HG03342 (cell line): ENCODE measurements at regions not wholly inside any gene's neighbourhood (a gene's known extent, or its start where the extent isn't known, plus 50 kb on each side); places are given as distances from the start of the nearest gene placed in this dataset.
"Not testable (repeated sequence)": the region's sequence is repeated elsewhere in the genome, so short reads cannot be mapped to it uniquely, and the experiment has no call there.

Experiments used
- ATAC-seq: cut with Tn5 transposase; IDR thresholded peaks from one replicate; pipeline ENCODE4 v1.9.1; 2021; ENCODE audit warnings: mild to moderate bottlenecking, moderate library complexity; ENCODE audit not compliant: unreplicated experiment

DNA sequence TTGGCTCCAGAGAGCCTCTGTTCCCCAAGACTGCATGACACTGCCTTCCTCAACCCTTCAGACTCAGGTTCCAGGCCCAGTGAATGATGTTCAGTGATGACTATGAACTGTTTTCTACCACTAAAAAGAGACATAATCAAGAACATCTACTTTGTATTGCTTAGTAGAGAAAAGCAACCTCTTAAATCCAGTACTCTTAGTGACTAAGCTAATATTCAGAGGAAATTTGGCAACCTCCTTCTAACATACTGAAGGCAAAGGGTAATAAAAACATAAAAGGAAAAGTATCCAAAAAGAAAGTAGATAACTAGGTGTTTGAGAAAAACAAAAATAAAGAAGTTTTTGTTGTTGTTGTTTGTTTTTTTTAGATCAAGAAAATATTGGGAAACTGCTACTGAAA, 153.3 kb upstream of the RUNX1 start:
- ATAC-seq: no peak

DNA sequence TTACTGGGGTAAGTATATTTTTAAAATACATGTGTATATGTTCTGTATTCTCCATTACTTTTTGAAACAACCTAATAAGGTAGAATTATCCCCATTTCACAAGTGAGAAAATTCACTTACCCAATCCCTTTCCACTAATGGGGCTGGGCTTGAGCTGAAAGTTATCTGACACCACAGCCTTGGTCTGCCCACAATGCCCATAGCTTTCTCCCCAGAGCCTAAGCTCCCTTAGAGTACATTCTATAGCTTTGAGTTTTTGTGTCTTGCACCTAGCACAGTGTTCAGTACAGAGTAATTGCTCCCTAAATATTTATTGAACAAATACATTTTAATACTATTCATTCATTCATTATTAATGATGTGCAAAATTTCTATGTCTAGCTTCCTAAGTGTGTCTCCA, 152.7 kb upstream of the RUNX1 start:
- ATAC-seq: no peak

DNA sequence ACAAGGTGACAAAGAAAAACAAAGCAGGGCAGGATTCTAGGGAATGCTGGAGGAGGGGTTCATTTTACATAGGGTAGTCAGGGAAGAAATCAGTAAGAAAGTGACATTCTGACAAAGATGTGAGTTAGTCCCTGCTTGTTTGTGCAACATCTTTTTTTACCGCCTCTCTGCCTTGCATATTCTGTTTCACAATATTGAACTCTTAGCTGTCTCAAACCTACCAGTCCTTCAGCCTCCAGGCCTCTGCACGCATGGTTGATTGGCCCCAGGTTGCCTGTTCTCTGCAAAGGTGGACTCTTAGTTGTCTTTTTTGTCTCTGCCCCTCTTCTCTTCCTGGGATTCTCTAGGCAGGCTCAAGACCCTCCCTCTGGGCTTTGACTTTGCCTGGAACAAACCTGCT, 152.2 kb upstream of the RUNX1 start:
- no peak for ATAC-seq

DNA sequence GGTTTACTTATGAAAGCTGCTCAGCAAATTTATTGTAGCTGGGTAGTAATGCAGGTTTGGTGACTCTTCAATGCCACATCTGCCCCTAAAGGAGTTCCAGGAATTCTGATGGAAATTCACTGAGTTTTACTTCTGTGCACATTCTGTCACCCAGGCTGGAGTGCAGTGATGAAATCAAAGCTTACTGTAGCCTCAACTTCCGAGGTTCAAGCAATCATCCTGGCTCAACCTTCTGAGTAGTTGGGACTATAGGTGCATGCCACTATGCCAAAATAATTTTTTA, 150.6 kb upstream of the RUNX1 start:
- no peak for ATAC-seq

DNA sequence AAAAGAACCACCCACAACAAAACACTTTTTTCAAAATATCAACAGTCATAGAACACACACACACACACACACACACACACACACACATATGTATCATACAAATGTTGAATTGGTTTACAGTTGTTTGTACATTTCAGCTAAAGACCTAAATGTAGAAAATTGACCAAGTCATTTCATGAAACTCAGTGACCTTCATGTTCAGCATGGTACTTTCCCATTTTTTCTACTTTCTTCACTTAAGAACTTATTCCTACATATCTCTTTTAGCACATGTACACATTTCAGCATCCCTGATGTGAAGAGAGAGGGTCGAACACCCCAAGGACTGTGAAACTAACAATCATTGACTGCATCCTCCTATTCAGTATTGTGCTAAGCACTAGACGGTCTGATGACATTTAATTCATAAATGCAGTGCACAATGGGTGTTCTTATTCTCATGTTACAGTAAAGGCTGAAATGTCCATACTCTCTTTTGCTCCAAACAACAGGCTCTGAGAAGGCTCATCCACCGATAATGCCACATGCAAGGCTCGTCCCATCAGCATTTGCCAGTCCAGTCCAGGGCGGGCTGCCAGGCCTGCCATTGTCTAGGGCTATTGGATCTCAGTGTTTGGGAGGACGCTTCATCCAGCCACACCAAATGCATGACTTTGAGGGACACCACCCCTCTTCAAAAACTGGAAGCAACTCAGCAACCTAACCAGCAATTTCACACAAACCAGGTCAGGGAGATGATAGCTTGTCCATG, 150.1 kb upstream of the RUNX1 start:
- ATAC-seq: no peak

DNA sequence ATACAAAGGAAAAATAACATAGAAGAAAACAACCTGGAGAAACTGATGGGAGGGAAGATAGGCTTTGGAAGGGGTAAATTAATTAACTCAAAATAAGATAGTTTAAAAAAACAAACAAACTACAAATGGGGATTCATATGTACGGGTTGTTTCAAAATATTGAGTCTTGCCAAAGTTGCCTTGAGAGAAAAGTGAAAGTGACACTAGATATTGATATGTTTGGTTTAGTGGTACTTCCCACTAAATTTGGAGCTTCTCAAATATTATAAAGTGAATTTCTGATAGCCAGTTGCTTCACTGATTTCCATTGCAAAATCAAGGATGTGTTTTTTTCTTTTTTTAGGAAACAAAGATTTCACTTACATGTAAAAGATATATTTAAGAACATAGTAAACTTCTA, 149.5 kb upstream of the RUNX1 start:
- ATAC-seq: no peak

DNA sequence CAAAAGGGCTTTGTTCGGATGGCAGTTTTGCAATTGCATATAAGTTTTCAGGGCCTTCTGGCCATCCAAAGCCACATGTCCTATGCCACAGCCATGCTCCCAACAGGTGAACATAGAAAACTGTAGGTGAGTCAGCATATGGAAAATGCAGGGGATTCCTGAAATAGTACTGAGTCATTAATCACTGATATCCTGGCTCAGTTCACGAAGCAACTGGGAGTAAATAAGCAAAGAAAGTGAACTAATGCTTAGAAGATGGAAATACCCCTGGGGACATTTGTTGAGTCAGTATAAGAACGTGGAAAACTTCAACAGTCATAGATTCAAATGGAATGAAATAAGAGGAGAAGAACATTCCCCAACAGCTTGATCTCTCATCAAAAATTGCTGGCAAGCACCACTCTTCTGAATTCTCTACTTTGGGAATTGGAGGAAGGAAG, 148.9 kb upstream of the RUNX1 start:
- ATAC-seq: no peak

DNA sequence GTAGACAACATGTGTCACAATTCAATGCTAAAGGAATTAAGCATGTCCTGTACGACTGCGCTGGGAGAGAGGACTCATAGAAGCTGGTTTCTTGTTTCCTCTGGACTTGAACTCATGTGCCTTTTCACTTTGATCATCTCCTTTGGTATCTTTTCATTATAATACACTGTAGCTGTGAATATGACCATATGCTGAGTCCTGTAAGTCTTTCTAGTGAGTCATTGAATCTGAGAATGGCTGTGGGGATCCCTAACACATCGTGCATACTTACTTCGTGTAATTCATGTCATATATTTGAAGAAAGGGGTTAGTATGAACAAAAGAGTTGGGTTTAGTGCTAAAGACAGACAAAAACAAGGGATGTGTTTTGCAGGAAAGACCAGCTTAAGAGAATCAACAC, 148.1 kb upstream of the RUNX1 start:
- ATAC-seq: no peak

DNA sequence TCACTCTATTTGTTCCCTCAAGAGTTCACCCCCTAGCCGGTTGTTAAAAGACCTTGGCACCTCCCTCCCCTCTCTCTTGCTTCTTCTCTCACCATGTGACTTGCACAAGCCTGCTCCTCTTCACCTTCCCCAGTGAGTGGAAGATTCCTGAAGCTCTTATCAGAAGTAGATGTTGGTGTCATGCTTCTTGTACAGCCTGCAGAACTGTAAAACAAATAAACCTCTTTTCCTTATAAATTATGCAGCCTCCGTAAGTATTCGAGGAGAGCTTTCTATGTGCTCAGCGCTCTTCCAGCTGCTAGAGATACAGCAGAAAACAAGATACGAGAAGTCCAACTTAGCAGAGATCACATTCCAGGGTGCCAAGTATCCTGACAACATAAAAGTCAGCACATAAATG, 147.0 kb upstream of the RUNX1 start:
- no peak for ATAC-seq

DNA sequence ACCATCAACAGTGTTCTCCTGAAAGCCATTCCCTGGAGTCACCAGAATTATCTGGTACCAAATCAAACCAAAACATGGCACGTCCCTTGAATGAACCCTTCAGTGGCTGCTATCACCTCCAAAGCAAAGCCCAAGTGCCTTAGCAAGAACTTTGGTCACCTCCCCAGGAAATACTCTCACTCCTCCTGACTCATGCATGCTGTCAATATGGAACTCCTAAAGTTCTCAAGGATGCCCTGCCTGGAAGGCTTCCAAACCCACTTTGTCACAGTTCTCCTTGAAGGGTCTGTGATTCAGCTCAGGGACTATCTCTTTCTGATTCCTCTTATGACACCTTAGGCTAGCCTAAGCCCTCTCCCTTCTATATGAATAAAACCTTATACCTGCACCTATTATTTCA, 146.1 kb upstream of the RUNX1 start:
- ATAC-seq: no peak

DNA sequence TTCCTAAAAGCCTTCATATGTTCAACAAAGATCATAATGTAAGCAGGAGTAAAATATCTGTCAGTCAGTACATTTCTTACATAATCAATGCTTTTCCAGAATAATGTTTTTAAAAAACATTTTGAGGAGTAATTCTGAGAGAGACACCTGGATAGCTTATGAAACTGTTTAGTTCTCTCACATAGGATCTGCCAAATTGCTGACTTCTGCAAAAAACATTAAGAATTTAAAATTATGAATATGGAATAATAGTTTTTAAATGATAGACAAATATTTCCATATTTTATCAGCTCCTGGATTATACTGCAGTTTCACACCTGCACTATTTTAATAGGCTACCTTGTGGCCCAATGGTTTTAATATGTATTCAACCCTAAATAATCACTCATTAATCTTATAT, 142.7 kb upstream of the RUNX1 start:
- no peak for ATAC-seq

DNA sequence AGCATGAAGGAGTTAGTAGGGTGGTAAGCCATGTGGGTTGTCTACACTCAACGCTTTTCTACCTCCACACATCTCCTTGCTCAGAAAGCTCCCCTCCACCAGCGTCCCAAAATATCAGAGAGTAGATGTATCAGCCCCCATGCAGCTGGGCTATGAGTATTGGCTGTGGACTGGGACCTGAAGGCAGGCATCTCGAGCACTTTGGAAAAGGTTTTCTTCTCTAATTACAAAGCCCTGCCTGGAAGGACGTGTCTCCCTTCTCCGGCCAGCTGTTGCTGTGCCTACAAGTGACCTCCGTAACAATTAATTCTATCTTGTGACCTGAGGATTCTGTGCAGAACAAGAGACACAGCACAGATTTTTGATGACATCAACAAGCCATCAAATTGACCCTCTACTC, 142.0 kb upstream of the RUNX1 start:
- no peak for ATAC-seq

DNA sequence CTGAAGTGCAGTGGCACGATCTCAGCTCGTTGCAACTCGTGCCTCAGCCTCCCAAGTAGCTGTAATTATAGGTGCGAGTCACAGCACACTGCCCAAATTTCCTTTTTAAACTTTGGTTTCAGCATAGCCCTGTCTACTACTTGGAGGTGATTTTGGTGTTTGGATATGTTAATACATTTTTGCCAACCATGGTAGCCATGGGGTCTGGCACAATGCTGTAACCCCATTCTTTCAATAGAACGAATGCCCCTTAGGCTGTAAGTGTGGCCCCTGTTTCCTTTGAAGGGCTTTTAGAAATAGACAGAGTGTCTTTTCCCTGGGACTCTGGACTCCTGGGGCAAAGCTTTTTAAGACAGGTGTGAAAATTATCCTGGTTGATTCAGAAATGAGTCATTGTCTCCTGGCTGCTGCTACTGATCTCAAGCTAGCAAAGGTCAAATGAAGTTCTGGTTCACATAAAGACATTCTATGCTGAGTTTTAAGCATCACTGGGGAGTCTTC, 141.1 kb upstream of the RUNX1 start:
- no peak for ATAC-seq

DNA sequence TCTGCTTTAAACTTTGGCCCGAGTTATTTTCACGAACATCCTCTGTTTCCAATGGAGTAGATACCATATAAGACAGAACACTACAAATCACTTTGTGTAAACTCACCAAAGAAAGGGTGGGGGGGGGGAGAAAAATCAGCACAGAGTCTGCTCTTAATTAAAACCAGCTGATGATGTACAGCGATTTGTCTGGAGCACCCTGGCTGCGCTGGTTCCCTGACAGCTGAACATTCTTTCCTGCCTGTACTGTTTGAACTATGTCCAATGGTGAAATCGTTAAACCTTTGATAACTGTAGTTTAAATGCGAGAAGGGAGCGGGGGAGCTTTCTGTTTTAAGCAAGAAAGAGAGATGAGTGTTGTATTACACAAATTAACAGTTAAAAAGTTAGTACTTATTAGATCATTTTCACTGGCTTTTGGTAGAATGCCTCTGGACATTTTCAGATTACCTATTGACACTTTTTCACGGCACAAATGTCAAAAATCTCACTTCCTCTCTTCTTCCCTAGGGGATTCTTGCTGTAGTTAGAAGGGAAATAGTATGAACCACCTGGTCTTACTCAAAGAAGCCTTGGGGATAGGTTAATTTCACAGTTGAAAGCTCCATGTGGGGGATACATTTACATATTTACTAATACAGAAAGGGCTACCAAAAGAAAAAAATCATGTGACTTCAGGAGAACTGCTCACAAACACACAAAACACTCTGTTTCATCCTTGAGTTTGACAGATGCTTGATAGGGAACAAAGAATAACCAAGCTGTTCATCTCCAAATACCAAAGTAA, 140.2 kb upstream of the RUNX1 start:
- ATAC-seq: no peak

DNA sequence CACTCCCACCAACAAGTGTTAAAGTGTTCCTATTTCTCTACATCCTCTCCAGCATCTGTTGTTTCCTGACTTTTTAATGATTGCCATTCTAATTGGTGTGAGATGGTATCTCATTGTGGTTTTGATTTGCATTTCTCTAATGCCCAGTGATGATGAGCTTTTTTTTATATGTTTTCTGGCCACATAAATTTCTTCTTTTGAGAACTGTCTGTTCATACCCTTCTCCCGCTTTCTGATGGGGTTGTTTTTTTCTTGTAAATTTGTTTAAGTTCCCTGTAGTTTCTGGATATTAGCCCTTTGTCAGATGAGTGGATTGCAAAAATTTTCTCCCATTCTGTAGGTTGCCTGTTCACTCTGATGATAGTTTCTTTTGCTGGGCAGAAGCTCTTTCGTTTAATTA, 134.3 kb upstream of the RUNX1 start:
- ATAC-seq: not testable (repeated sequence)

DNA sequence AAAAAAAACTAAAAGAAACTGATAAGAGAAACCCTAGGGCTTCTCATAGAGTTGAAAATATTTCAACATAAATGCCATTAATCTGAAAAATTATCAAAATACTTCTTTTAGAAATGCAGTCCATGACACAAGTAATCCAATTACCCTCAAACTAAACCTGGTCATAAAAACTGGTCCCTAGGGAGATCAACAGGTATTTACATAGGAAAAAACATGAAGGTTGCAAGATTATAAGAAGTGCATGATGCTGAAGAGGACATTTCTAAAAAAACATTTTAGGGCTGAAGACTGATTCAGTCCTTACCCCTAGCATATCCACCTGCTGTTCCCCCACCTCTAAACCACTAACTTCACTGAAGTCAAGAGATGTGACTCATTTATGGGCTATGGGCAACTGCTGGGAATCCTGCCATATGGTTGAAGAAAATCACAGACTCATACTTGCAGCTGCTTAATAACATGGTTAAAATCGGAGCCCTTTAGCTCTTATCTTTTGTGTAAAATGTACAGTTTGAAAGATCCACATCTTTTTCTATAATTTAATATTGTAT, 131.0 kb upstream of the RUNX1 start:
- ATAC-seq: no peak

DNA sequence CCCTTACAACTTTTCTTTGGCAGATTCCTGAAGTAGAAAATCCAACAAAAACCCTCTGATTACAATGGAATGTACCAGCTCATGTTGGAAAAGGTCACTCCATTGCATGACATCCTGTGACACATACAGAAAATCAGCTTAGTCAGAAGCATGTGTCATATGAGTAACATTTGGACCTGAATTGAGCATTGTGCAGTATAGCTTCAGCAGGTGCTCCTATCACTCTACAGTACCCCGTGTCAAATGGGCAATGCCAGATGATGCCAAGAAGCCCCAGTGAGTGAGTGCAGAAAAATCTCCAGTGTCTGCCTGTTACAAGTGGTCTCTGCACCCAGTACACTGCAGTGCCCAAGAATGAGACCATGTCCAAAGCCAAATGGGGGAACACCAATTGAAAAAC, 129.7 kb upstream of the RUNX1 start:
- ATAC-seq: no peak

DNA sequence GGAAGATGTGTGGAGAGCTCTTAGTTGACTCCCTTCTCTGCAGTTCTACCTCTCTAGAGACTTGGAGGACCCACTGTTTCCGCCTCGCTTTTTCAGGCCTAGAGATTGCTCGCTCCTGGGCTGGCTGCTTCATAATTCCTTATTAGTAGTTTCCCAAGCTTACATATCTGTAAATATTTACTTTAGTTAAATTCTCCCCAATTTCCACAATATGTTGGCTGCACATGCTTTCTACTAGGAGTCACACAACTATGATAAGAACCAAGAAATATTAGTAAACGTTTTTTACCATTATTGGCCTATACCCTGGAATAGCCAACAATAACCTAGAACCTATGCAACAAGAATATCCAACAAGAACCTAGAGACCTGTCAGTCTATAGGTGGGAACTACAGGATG, 129.0 kb upstream of the RUNX1 start:
- no peak for ATAC-seq

DNA sequence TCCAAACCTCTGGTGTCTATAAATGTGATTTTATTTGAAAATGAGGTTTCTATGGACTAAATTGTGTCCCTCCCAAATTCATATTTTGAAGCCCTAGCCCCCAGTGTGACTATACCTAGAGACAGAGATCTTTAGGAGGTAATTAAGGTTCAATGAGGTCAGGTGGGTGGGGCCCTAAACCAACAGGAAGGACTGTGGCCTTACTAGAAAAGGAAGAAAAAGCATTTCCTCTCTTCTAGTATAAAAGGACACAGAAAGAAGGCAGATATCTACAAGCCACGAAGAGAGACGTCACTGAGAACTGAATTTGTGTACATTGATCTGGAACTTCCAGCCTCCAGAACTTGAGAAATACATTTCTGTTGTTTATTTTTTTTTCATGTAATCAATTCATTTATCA, 123.1 kb upstream of the RUNX1 start:
- no peak for ATAC-seq

DNA sequence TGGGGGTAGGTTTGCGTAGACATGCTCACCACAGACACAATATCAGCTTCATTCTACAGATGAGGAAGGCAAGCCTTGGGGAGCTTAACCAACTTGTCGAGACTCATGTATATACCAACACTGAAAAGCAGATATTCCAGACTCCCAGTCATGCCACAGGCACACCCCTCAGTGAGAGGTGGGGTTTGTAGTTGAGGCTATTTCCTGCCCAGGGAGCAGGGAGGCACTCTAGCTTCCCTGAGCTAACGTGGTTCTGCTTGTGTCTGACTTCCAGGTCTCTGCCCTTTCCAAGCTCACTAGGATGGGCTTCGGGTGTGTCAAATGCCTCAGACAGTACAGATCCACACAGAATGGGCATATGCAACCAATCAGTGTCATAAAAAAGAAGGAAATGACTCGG, 122.3 kb upstream of the RUNX1 start:
- no peak for ATAC-seq

DNA sequence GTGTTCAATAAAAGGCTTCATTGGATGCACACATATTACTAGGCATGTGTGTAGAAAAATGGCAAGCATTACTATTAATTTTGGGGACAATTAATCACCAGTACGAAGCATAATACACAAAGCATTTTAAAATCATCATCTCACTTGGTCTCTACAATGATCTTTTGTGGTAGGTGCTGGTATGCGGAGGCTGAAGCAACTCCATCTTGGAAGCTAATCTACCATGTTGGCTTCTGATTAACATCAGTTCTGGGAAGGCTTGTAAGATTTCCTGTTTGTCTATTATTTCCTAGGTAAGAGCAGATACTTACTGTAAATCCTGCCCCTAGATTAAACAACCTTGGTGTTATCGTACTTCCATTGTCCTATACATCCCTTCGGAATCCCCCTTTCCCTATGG, 121.7 kb upstream of the RUNX1 start:
- ATAC-seq: no peak

DNA sequence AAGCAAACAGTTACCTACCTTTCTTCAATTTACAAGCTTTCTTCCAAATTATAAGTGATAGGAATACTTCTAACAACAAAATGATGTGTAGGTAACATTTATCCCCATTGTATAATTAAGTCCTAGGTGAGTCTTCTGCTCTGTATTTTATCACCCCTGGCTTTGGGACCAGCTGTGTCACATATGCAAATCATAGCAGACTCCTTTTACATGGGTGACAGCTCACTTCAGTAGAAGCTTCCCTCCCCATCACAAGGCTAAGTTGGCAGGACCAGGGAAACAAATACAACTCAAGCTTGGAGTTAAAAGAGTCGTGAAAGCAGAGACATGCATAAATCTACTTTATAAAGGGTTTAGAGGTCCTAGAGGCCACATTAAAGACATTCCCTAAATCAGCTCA, 121.1 kb upstream of the RUNX1 start:
- ATAC-seq: no peak
